ENCODE measurements at regions not wholly inside any gene's neighbourhood (a gene's known extent, or its start where the extent isn't known, plus 50 kb on each side); places are given as distances from the start of the nearest gene placed in this dataset.
"Not testable (repeated sequence)": the region's sequence is repeated elsewhere in the genome, so short reads cannot be mapped to it uniquely, and the experiment has no call there.

- DNase-seq (ENCODE audit: extremely low read depth in 1 of 11, low read depth in 9 of 11, low spot score in 4 of 11), result no peak
These were observed 537.7 kb upstream of the ID2 start for GRCh38 chr2:8144131-8144631.

- DNase-seq (ENCODE audit: extremely low read depth in 1 of 11, low read depth in 9 of 11, low spot score in 4 of 11), result no peak
These were observed 537.1 kb upstream of the ID2 start for GRCh38 chr2:8144785-8145184.

GRCh38 chr2:8145375-8145774 is 536.5 kb upstream of the ID2 start:
- DNase-seq (ENCODE audit: extremely low read depth in 1 of 11, low read depth in 9 of 11, low spot score in 4 of 11), result not testable (repeated sequence)

GRCh38 chr2:8146132-8147005 is 535.5 kb upstream of the ID2 start:
- DNase-seq (ENCODE audit: extremely low read depth in 1 of 11, low read depth in 9 of 11, low spot score in 4 of 11), result no peak

- no peak for DNase-seq (ENCODE audit: extremely low read depth in 1 of 11, low read depth in 9 of 11, low spot score in 4 of 11)
These were observed 533.4 kb upstream of the ID2 start for GRCh38 chr2:8148260-8149006.

GRCh38 chr2:8149007-8149405 is 532.9 kb upstream of the ID2 start:
- DNase-seq (ENCODE audit: extremely low read depth in 1 of 11, low read depth in 9 of 11, low spot score in 4 of 11), result no peak

- no peak for DNase-seq (ENCODE audit: extremely low read depth in 1 of 11, low read depth in 9 of 11, low spot score in 4 of 11)
These were observed 531.8 kb upstream of the ID2 start for GRCh38 chr2:8149985-8150539.

- DNase-seq (ENCODE audit: extremely low read depth in 1 of 11, low read depth in 9 of 11, low spot score in 4 of 11), result no peak
These were observed 530.0 kb upstream of the ID2 start for GRCh38 chr2:8151888-8152287.

GRCh38 chr2:8152392-8153257 is 529.2 kb upstream of the ID2 start:
- no peak for DNase-seq (ENCODE audit: extremely low read depth in 1 of 11, low read depth in 9 of 11, low spot score in 4 of 11)

GRCh38 chr2:8153258-8153718 is 528.6 kb upstream of the ID2 start:
- DNase-seq (ENCODE audit: extremely low read depth in 1 of 11, low read depth in 9 of 11, low spot score in 4 of 11), result no peak

- no peak for DNase-seq (ENCODE audit: extremely low read depth in 1 of 11, low read depth in 9 of 11, low spot score in 4 of 11)
These were observed 527.6 kb upstream of the ID2 start for GRCh38 chr2:8154270-8154669.

GRCh38 chr2:8154936-8155335 is 526.9 kb upstream of the ID2 start:
- no peak for DNase-seq (ENCODE audit: extremely low read depth in 1 of 11, low read depth in 9 of 11, low spot score in 4 of 11)

- DNase-seq (ENCODE audit: extremely low read depth in 1 of 11, low read depth in 9 of 11, low spot score in 4 of 11), result no peak
These were observed 524.0 kb upstream of the ID2 start for GRCh38 chr2:8157621-8158430.

- no peak for DNase-seq (ENCODE audit: extremely low read depth in 1 of 11, low read depth in 9 of 11, low spot score in 4 of 11)
These were observed 523.1 kb upstream of the ID2 start for GRCh38 chr2:8158711-8159110.

GRCh38 chr2:8159211-8159965 is 522.5 kb upstream of the ID2 start:
- no peak for DNase-seq (ENCODE audit: extremely low read depth in 1 of 11, low read depth in 9 of 11, low spot score in 4 of 11)

- DNase-seq (ENCODE audit: extremely low read depth in 1 of 11, low read depth in 9 of 11, low spot score in 4 of 11), result no peak
These were observed 521.8 kb upstream of the ID2 start for GRCh38 chr2:8159966-8160603.

GRCh38 chr2:8160959-8161358 is 520.9 kb upstream of the ID2 start:
- DNase-seq (ENCODE audit: extremely low read depth in 1 of 11, low read depth in 9 of 11, low spot score in 4 of 11), result no peak

Measured in renal cortex interstitium (tissue), 11 donors.